ENCODE measurements at regions not wholly inside any gene's neighbourhood (a gene's known extent, or its start where the extent isn't known, plus 50 kb on each side); places are given as distances from the start of the nearest gene placed in this dataset.

GRCh38 chr4:19104176-19104575, 1082.6 kb upstream of the LCORL start:
- TF ChIP-seq CTCF (IDR thresholded peaks at IDR 0.05): no peak
- TF ChIP-seq POLR2A (IDR thresholded peaks at IDR 0.05): no peak

Measured in adrenal gland (tissue), 5 donors.